ENCODE measurements at regions not wholly inside any gene's neighbourhood (a gene's known extent, or its start where the extent isn't known, plus 50 kb on each side); places are given as distances from the start of the nearest gene placed in this dataset.

DNA sequence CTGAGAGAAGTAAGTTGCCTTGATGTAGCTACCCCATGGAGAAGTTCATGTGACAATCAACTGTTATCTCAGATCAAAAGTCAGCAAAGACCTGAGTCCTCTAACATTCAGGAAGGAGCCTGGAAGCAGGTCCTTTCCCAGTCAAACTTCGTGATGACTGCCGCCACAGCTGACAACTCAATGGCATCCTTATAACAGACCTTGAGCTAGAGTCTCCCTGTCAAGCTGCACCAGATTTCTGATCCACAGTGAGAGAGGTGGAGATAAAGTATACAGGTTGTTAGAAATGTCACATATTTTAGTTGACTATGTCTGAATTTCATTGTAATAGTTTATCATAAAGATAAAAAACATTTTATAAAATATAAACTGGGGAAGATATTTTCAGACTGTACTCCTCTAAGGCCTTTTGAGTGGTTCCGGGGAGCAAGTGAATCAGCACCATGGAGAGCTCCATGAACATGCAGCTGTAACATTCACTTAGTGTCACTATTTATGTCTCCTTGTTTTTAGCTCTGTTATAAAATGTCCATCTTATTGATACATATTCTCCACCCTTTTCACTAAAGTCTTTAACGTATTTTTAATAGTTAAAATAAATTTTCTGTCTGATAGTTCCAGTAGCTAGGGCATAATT lies 1653.5 kb upstream of the AGA start:
- TF ChIP-seq POLR2AphosphoS5 (IDR thresholded peaks at IDR 0.05) (no peak), CTCF (IDR thresholded peaks at IDR 0.05 in 8 of 11, conservative IDR thresholded peaks at IDR 0.05 in 3 of 11) (no peak), POLR2A (IDR thresholded peaks at IDR 0.05) (no peak)
- intact Hi-C loops (cut with DNase I; ENCODE audit: low total_unique reads), result no loop called here
- no peaks in the 10 kb centered on the region for H3K36me3 ChIP-seq
- no peak overlapping the region for H3K4me3 ChIP-seq
- 23 to 32% (median 25%) methylated on average over 4 of the region's 4 CpGs for WGBS, 5 donors
- no peak overlapping the region for H3K27ac ChIP-seq
- H3K27me3 ChIP-seq (replicated peaks in 1 of 7), result no peaks in the 10 kb centered on the region
- peaks cover 0 to 36% (median 10%) of the 10 kb centered on the region in 8 donors for H3K9me3 ChIP-seq
- DNase-seq, result no peak
- H3K4me1 ChIP-seq, result no peaks in the 10 kb centered on the region

DNA sequence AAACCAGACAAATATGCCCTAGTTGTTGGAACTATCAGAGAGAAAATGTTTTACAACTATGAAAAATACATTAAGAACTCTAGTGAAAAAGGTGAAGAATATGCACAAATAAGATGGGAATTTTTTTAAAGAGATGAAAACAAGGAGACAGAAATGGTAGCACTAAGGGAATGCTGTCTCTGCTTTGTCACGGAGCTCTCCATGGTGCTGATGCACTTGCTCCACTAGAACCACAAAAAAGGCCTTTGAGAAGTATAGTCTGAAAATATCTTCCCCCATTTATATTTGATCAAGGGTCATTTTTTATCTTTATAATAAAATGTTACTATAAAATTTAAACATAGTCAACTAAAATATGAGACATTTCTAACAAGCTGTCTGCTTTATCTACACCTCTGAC lies 1655.5 kb upstream of the AGA start:
- Histone ChIP-seq H3K27me3 (replicated peaks in 1 of 7) (no peaks in the 10 kb centered on the region), H3K36me3 (no peaks in the 10 kb centered on the region), H3K4me1 (no peaks in the 10 kb centered on the region), H3K9me3 (peaks cover 0 to 32% (median 10%) of the 10 kb centered on the region in 8 donors), H3K4me3 (no peak overlapping the region), H3K27ac (no peak overlapping the region)
- intact Hi-C loops (cut with DNase I; ENCODE audit: low total_unique reads), result no loop called here
- TF ChIP-seq POLR2A (IDR thresholded peaks at IDR 0.05) (no peak), CTCF (IDR thresholded peaks at IDR 0.05 in 8 of 11, conservative IDR thresholded peaks at IDR 0.05 in 3 of 11) (no peak), POLR2AphosphoS5 (IDR thresholded peaks at IDR 0.05) (no peak)
- WGBS, 5 donors, result 3 to 21% (median 5%) methylated on average over 1 of the region's 1 CpG
- DNase-seq, result no peak

GRCh38 chr4:179110356-179110755 lies 1668.1 kb upstream of the AGA start:
- intact Hi-C loops (cut with DNase I; ENCODE audit: low total_unique reads), result no loop called here
- no peak for DNase-seq
- Histone ChIP-seq H3K9me3 (peaks cover 0 to 12% (median 0%) of the 10 kb centered on the region in 8 donors), H3K36me3 (no peaks in the 10 kb centered on the region), H3K4me1 (no peaks in the 10 kb centered on the region), H3K27me3 (replicated peaks in 1 of 7) (no peaks in the 10 kb centered on the region), H3K27ac (no peak overlapping the region), H3K4me3 (no peak overlapping the region)
- 69 to 84% (median 83%) methylated on average over 2 of the region's 2 CpGs for WGBS, 5 donors
- no peak for TF ChIP-seq POLR2AphosphoS5 (IDR thresholded peaks at IDR 0.05)
- no peak for TF ChIP-seq CTCF (IDR thresholded peaks at IDR 0.05 in 8 of 11, conservative IDR thresholded peaks at IDR 0.05 in 3 of 11)
- no peak for TF ChIP-seq POLR2A (IDR thresholded peaks at IDR 0.05)

DNA sequence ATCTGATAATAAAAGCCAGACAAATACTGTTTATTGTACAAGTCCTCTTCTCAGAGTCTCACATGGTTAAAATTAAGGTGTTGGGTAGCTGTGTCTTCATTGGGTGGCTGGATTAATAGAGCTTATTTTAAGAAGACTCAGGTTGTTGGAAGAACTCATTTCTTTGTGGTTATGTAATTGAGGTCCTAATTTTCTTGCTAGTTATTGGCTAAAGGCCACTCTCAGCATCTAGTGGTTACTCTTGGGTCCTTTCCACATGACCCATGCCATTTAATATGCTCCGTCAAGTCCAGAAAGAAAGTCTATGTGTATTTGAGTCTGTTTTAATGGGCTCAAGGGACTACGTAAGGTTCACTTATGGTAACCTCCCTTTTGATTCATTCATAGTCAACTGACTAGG lies 1668.6 kb upstream of the AGA start:
- intact Hi-C loops (cut with DNase I; ENCODE audit: low total_unique reads), result no loop called here
- 76 to 98% (median 96%) methylated on average over 2 of the region's 2 CpGs for WGBS, 5 donors

More for the DNA sequence above, 1668.6 kb upstream of the AGA start:
- no peaks in the 10 kb centered on the region for H3K36me3 ChIP-seq
- H3K27ac ChIP-seq, result no peak overlapping the region
- no peak overlapping the region for H3K4me3 ChIP-seq
- H3K27me3 ChIP-seq (replicated peaks in 1 of 7), result no peaks in the 10 kb centered on the region
- TF ChIP-seq POLR2AphosphoS5 (IDR thresholded peaks at IDR 0.05) (no peak), CTCF (IDR thresholded peaks at IDR 0.05 in 8 of 11, conservative IDR thresholded peaks at IDR 0.05 in 3 of 11) (no peak), POLR2A (IDR thresholded peaks at IDR 0.05) (no peak)
- H3K4me1 ChIP-seq, result no peaks in the 10 kb centered on the region
- no peak for DNase-seq
- peaks cover 0 to 12% (median 0%) of the 10 kb centered on the region in 8 donors for H3K9me3 ChIP-seq
